Caco-2 (cell line): ENCODE measurements at regions not wholly inside any gene's neighbourhood (a gene's known extent, or its start where the extent isn't known, plus 50 kb on each side); places are given as distances from the start of the nearest gene placed in this dataset.

Source experiments
- BruUV-seq: library from RNA; stranded (reverse); fragments of 400-500 nt; replicated peaks from 2 replicates; lab custom pipeline; 2021; lab: Mats Ljungman, UMichigan
- CTCF ChIA-PET: fragments of 300-600 bp; sonication (Branson Sonifier 250); formaldehyde crosslinking; loops from one replicate; lab custom pipeline; 2022; ENCODE audit warnings: antibody characterized with exemption; lab: Charles Lee
- POLR2A ChIA-PET: fragments of 300-600 bp; sonication (Branson Sonifier 250); formaldehyde crosslinking; loops from one replicate; lab custom pipeline; 2022; ENCODE audit warnings: antibody characterized with exemption; lab: Charles Lee
- DNase-seq, 2 experiments: peaks; one replicate each; pipeline versions ENCODE4 v3.0.0 to v3.0.0-alpha.2; 2020 to 2022
- H3K27me3 ChIP-seq: replicated peaks from 2 replicates; pipeline ENCODE4 v1.6.0; 2011; ENCODE audit warnings: low read length; ENCODE audit not compliant: control insufficient read depth, insufficient read depth
- H3K36me3 ChIP-seq: 2 replicates; pipeline ENCODE4 v1.5.1; 2011; ENCODE audit warnings: low read length; ENCODE audit not compliant: control insufficient read depth, insufficient read depth
- H3K4me1 ChIP-seq: fragments of 250-450 bp; sonication (Bioruptor Pico); 2 replicates; pipeline ENCODE4 v1.5.1; 2020; ENCODE audit warnings: mild to moderate bottlenecking
- H3K4me3 ChIP-seq: 2 replicates; pipeline ENCODE4 v1.5.1; 2011; ENCODE audit warnings: low read depth, mild to moderate bottlenecking, control low read depth, low read length
- H3K9me3 ChIP-seq: fragments of 250-450 bp; sonication (Bioruptor Pico); 2 replicates; pipeline ENCODE4 v1.5.1; 2020; ENCODE audit warnings: mild to moderate bottlenecking, moderate library complexity
- H3K27ac Mint-ChIP-seq: one replicate; pipeline ENCODE4 v1.8.0; 2022; ENCODE audit warnings: mixed read lengths; ENCODE audit not compliant: unreplicated experiment
- H3K27me3 Mint-ChIP-seq: one replicate; pipeline ENCODE4 v1.8.0; 2022; ENCODE audit warnings: mixed read lengths; ENCODE audit not compliant: insufficient read depth, unreplicated experiment
- H3K36me3 Mint-ChIP-seq: one replicate; pipeline ENCODE4 v1.8.0; 2022; ENCODE audit warnings: mild to moderate bottlenecking, mixed read lengths; ENCODE audit not compliant: insufficient read depth, unreplicated experiment
- H3K4me1 Mint-ChIP-seq: one replicate; pipeline ENCODE4 v1.8.0; 2022; ENCODE audit warnings: low read depth, mixed read lengths; ENCODE audit not compliant: unreplicated experiment
- H3K4me3 Mint-ChIP-seq: one replicate; pipeline ENCODE4 v1.8.0; 2022; ENCODE audit warnings: mild to moderate bottlenecking, moderate library complexity, mixed read lengths; ENCODE audit not compliant: unreplicated experiment
- H3K9me3 Mint-ChIP-seq: one replicate; pipeline ENCODE4 v1.8.0; 2022; ENCODE audit warnings: mixed read lengths; ENCODE audit not compliant: unreplicated experiment
- intact Hi-C: fragments of 100-400 bp; cut with micrococcal nuclease; formaldehyde crosslinking; loops from one replicate; pipeline ENCODE4 v1.10.0; 2022; ENCODE audit not compliant: unreplicated experiment
- TF ChIP-seq, protein P1 (sequence below), 2 experiments: fragments of 200-600 bp in 1 of 2; IDR thresholded peaks; 1 replicate in 1 of 2; 2 replicates in 1 of 2; pipeline versions ENCODE4 v1.5.1 to v1.8.0; 2011 to 2022; ENCODE audit warnings: antibody characterized with exemption in 1 of 2, control low read depth in 1 of 2, inconsistent platforms in 1 of 2, low read depth in 1 of 2, low read length in 1 of 2, mild to moderate bottlenecking in 1 of 2, moderate library complexity in 1 of 2; ENCODE audit not compliant: insufficient read depth in 1 of 2, severe bottlenecking in 1 of 2, unreplicated experiment in 1 of 2

DNA sequence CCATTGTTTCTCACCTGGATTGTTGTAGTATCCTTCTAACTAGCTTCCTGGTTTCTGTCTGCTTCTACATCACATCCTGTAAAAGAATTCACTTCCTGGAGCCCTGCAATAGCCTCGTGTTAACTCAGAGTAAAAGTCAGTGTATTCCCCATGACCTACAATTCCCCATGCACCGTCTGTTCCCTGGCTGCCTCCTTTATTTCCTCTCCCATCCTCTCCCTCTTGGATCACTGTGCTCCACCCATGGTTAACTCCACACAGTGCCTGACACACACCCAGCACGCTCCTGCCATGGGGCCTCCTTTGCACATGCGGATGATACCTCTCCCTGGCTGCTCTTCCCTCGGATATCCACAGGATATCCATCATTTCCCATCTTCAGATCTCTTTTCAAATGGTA, 301.4 kb upstream of the IRX3 start:
- POLR2A ChIA-PET = no interaction called here
- no peak overlapping the region for H3K27ac Mint-ChIP-seq
- H3K4me3 Mint-ChIP-seq = no peak overlapping the region
- no peaks in the 10 kb centered on the region for H3K27me3 Mint-ChIP-seq
- no peak for DNase-seq
- no peaks in the 10 kb centered on the region for H3K36me3 ChIP-seq
- H3K4me3 ChIP-seq = no peak overlapping the region
- 0 out of 2 replicates have a peak, but pooled peaks cover 5% of the 10 kb centered on the region for H3K9me3 ChIP-seq
- intact Hi-C loops = loop anchor here (5.0 kb wide), 1 partner anchor 39 kb away; no protein-coding TSS in a partner anchor
- peaks cover 14% of the 10 kb centered on the region for H3K9me3 Mint-ChIP-seq
- H3K4me1 ChIP-seq = peaks cover 18% of the 10 kb centered on the region
- TF ChIP-seq, protein P1, sequence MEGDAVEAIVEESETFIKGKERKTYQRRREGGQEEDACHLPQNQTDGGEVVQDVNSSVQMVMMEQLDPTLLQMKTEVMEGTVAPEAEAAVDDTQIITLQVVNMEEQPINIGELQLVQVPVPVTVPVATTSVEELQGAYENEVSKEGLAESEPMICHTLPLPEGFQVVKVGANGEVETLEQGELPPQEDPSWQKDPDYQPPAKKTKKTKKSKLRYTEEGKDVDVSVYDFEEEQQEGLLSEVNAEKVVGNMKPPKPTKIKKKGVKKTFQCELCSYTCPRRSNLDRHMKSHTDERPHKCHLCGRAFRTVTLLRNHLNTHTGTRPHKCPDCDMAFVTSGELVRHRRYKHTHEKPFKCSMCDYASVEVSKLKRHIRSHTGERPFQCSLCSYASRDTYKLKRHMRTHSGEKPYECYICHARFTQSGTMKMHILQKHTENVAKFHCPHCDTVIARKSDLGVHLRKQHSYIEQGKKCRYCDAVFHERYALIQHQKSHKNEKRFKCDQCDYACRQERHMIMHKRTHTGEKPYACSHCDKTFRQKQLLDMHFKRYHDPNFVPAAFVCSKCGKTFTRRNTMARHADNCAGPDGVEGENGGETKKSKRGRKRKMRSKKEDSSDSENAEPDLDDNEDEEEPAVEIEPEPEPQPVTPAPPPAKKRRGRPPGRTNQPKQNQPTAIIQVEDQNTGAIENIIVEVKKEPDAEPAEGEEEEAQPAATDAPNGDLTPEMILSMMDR (IDR thresholded peaks at IDR 0.05; ENCODE audit: insufficient read depth in 1 of 2, low read depth in 1 of 2, low read length in 1 of 2, severe bottlenecking in 1 of 2, unreplicated experiment in 1 of 2) = no peak
- no peaks in the 10 kb centered on the region for H3K36me3 Mint-ChIP-seq
- CTCF ChIA-PET = no interaction called here
- no TSS peak for BruUV-seq
- peaks cover 26% of the 10 kb centered on the region for H3K4me1 Mint-ChIP-seq
- H3K27me3 ChIP-seq = no peaks in the 10 kb centered on the region

- Histone ChIP-seq H3K27me3 (no peaks in the 10 kb centered on the region), H3K4me1 (peaks cover 18% of the 10 kb centered on the region), H3K36me3 (no peaks in the 10 kb centered on the region), H3K4me3 (no peak overlapping the region), H3K9me3 (0 out of 2 replicates have a peak, but pooled peaks cover 8% of the 10 kb centered on the region)
- intact Hi-C loops = loop anchor here (5.0 kb wide), 1 partner anchor 40 kb away; no protein-coding TSS in a partner anchor
- no peak for DNase-seq
- no peak overlapping the region for H3K27ac Mint-ChIP-seq
- ChIA-PET CTCF (no interaction called here), POLR2A (no interaction called here)
- no peak overlapping the region for H3K4me3 Mint-ChIP-seq
- TF ChIP-seq, protein P1 (IDR thresholded peaks at IDR 0.05; ENCODE audit: insufficient read depth in 1 of 2, low read depth in 1 of 2, low read length in 1 of 2, severe bottlenecking in 1 of 2, unreplicated experiment in 1 of 2) = no peak
- peaks cover 14% of the 10 kb centered on the region for H3K9me3 Mint-ChIP-seq
- H3K36me3 Mint-ChIP-seq = no peaks in the 10 kb centered on the region
- no TSS peak for BruUV-seq
- no peaks in the 10 kb centered on the region for H3K27me3 Mint-ChIP-seq
- peaks cover 26% of the 10 kb centered on the region for H3K4me1 Mint-ChIP-seq
Measured at GRCh38 chr16:54587176-54587515, 300.6 kb upstream of the IRX3 start.

- Histone ChIP-seq H3K9me3 (0 out of 2 replicates have a peak, but pooled peaks cover 8% of the 10 kb centered on the region), H3K27me3 (no peaks in the 10 kb centered on the region), H3K36me3 (no peaks in the 10 kb centered on the region), H3K4me1 (peaks cover 18% of the 10 kb centered on the region), H3K4me3 (no peak overlapping the region)
- BruUV-seq = no TSS peak
- Mint-ChIP-seq H3K27ac (no peak overlapping the region), H3K27me3 (no peaks in the 10 kb centered on the region), H3K4me1 (peaks cover 26% of the 10 kb centered on the region), H3K9me3 (peaks cover 14% of the 10 kb centered on the region), H3K36me3 (no peaks in the 10 kb centered on the region), H3K4me3 (no peak overlapping the region)
- TF ChIP-seq, protein P1 (IDR thresholded peaks at IDR 0.05; ENCODE audit: insufficient read depth in 1 of 2, low read depth in 1 of 2, low read length in 1 of 2, severe bottlenecking in 1 of 2, unreplicated experiment in 1 of 2) = no peak
- POLR2A ChIA-PET = no interaction called here
- intact Hi-C loops = loop anchor here (5.0 kb wide), 1 partner anchor 41 kb away; no protein-coding TSS in a partner anchor
- DNase-seq = no peak
- CTCF ChIA-PET = no interaction called here
Measured at GRCh38 chr16:54586474-54587175, 300.0 kb upstream of the IRX3 start.
